ENCODE measurements at regions not wholly inside any gene's neighbourhood (a gene's known extent, or its start where the extent isn't known, plus 50 kb on each side); places are given as distances from the start of the nearest gene placed in this dataset.

GRCh38 chr6:81625216-81625615 lies 127.3 kb downstream of the TENT5A start:
- Histone ChIP-seq H3K27me3 (replicated peaks; ENCODE audit: control insufficient read depth, insufficient read depth, low read length) (no peaks in the 10 kb centered on the region), H3K4me3 (replicated peaks; ENCODE audit: low read depth, low read length) (no peak overlapping the region), H3K36me3 (ENCODE audit: control insufficient read depth, insufficient read depth, low read length) (no peaks in the 10 kb centered on the region)
- no peak for DNase-seq (ENCODE audit: extremely low read depth, insufficient read length)
- no peak for TF ChIP-seq CTCF (IDR thresholded peaks at IDR 0.05; ENCODE audit: insufficient read depth, low read length, poor library complexity, severe bottlenecking)

- no peak overlapping the region for H3K4me3 ChIP-seq (replicated peaks; ENCODE audit: low read depth, low read length)
- H3K27me3 ChIP-seq (replicated peaks; ENCODE audit: control insufficient read depth, insufficient read depth, low read length) = no peaks in the 10 kb centered on the region
- no peak for DNase-seq (ENCODE audit: extremely low read depth, insufficient read length)
- H3K36me3 ChIP-seq (ENCODE audit: control insufficient read depth, insufficient read depth, low read length) = no peaks in the 10 kb centered on the region
- TF ChIP-seq CTCF (IDR thresholded peaks at IDR 0.05; ENCODE audit: insufficient read depth, low read length, poor library complexity, severe bottlenecking) = no peak
Measured at GRCh38 chr6:81624453-81624852, 128.0 kb downstream of the TENT5A start.

GRCh38 chr6:81623106-81623759 lies 129.2 kb downstream of the TENT5A start:
- H3K27me3 ChIP-seq (replicated peaks; ENCODE audit: control insufficient read depth, insufficient read depth, low read length) = no peaks in the 10 kb centered on the region
- DNase-seq (ENCODE audit: extremely low read depth, insufficient read length) = no peak
- no peaks in the 10 kb centered on the region for H3K36me3 ChIP-seq (ENCODE audit: control insufficient read depth, insufficient read depth, low read length)
- no peak for TF ChIP-seq CTCF (IDR thresholded peaks at IDR 0.05; ENCODE audit: insufficient read depth, low read length, poor library complexity, severe bottlenecking)
- no peak overlapping the region for H3K4me3 ChIP-seq (replicated peaks; ENCODE audit: low read depth, low read length)

GRCh38 chr6:81621816-81622395 lies 130.6 kb downstream of the TENT5A start:
- no peak for TF ChIP-seq CTCF (IDR thresholded peaks at IDR 0.05; ENCODE audit: insufficient read depth, low read length, poor library complexity, severe bottlenecking)
- no peaks in the 10 kb centered on the region for H3K27me3 ChIP-seq (replicated peaks; ENCODE audit: control insufficient read depth, insufficient read depth, low read length)
- no peak for DNase-seq (ENCODE audit: extremely low read depth, insufficient read length)
- H3K4me3 ChIP-seq (replicated peaks; ENCODE audit: low read depth, low read length) = no peak overlapping the region
- no peaks in the 10 kb centered on the region for H3K36me3 ChIP-seq (ENCODE audit: control insufficient read depth, insufficient read depth, low read length)

- no peak overlapping the region for H3K4me3 ChIP-seq (replicated peaks; ENCODE audit: low read depth, low read length)
- no peaks in the 10 kb centered on the region for H3K27me3 ChIP-seq (replicated peaks; ENCODE audit: control insufficient read depth, insufficient read depth, low read length)
- no peak for DNase-seq (ENCODE audit: extremely low read depth, insufficient read length)
- H3K36me3 ChIP-seq (ENCODE audit: control insufficient read depth, insufficient read depth, low read length) = no peaks in the 10 kb centered on the region
- TF ChIP-seq CTCF (IDR thresholded peaks at IDR 0.05; ENCODE audit: insufficient read depth, low read length, poor library complexity, severe bottlenecking) = no peak
Measured at GRCh38 chr6:81614292-81614691, 138.2 kb downstream of the TENT5A start.
